HG02759 (cell line): ENCODE measurements at regions not wholly inside any gene's neighbourhood (a gene's known extent, or its start where the extent isn't known, plus 50 kb on each side); places are given as distances from the start of the nearest gene placed in this dataset.
"Not testable (repeated sequence)": the region's sequence is repeated elsewhere in the genome, so short reads cannot be mapped to it uniquely, and the experiment has no call there.

ENCODE experiments used
- ATAC-seq: cut with Tn5 transposase; IDR thresholded peaks from one replicate; pipeline ENCODE4 v1.9.1; 2021; ENCODE audit warnings: mild to moderate bottlenecking, moderate library complexity; ENCODE audit not compliant: unreplicated experiment

- ATAC-seq, result not testable (repeated sequence)
Observed at GRCh38 chr9:103237571-103238109, 242.5 kb downstream of the CYLC2 start.

GRCh38 chr9:103242025-103242424 lies 246.9 kb downstream of the CYLC2 start:
- ATAC-seq, result no peak

GRCh38 chr9:103242486-103242885 lies 247.4 kb downstream of the CYLC2 start:
- no peak for ATAC-seq

GRCh38 chr9:103243553-103243952 lies 248.4 kb downstream of the CYLC2 start:
- ATAC-seq, result no peak

- ATAC-seq, result no peak
Observed at GRCh38 chr9:103245369-103245768, 250.2 kb downstream of the CYLC2 start.

GRCh38 chr9:103261951-103262350 lies 266.8 kb downstream of the CYLC2 start:
- no peak for ATAC-seq

GRCh38 chr9:103266064-103266463 lies 270.9 kb downstream of the CYLC2 start:
- ATAC-seq, result no peak

- ATAC-seq, result no peak
Observed at GRCh38 chr9:103277240-103277639, 282.1 kb downstream of the CYLC2 start.

GRCh38 chr9:103281126-103281525 lies 286.0 kb downstream of the CYLC2 start:
- no peak for ATAC-seq

GRCh38 chr9:103287361-103287760 lies 292.2 kb downstream of the CYLC2 start:
- ATAC-seq, result no peak

- ATAC-seq, result no peak
Observed at GRCh38 chr9:103296189-103296588, 301.1 kb downstream of the CYLC2 start.

- no peak for ATAC-seq
Observed at GRCh38 chr9:103301051-103301450, 305.9 kb downstream of the CYLC2 start.

GRCh38 chr9:103304797-103305196 lies 309.7 kb downstream of the CYLC2 start:
- ATAC-seq, result no peak

GRCh38 chr9:103319979-103320378 lies 324.8 kb downstream of the CYLC2 start:
- ATAC-seq, result no peak

GRCh38 chr9:103323699-103324098 lies 328.6 kb downstream of the CYLC2 start:
- ATAC-seq, result no peak

GRCh38 chr9:103335461-103335860 lies 340.3 kb downstream of the CYLC2 start:
- no peak for ATAC-seq

GRCh38 chr9:103355000-103355399 lies 359.9 kb downstream of the CYLC2 start:
- no peak for ATAC-seq

GRCh38 chr9:103357980-103358379 lies 362.8 kb downstream of the CYLC2 start:
- not testable (repeated sequence) for ATAC-seq

- no peak for ATAC-seq
Observed at GRCh38 chr9:103361906-103362305, 366.8 kb downstream of the CYLC2 start.

- ATAC-seq, result no peak
Observed at GRCh38 chr9:103362986-103363385, 367.9 kb downstream of the CYLC2 start.

GRCh38 chr9:103364753-103365152 lies 369.6 kb downstream of the CYLC2 start:
- no peak for ATAC-seq

- ATAC-seq, result no peak
Observed at GRCh38 chr9:103371152-103371551, 376.0 kb downstream of the CYLC2 start.

- no peak for ATAC-seq
Observed at GRCh38 chr9:103372828-103373227, 377.7 kb downstream of the CYLC2 start.
